H9 (cell line): ENCODE measurements at regions not wholly inside any gene's neighbourhood (a gene's known extent, or its start where the extent isn't known, plus 50 kb on each side); places are given as distances from the start of the nearest gene placed in this dataset.

ENCODE experiments used
- DNase-seq: peaks from one replicate; pipeline ENCODE4 v3.0.0-alpha.2; 2017
- H2AFZ ChIP-seq: one replicate; pipeline ENCODE4 v1.6.1; 2013; ENCODE audit warnings: mild to moderate bottlenecking, low read length, control low read depth, moderate library complexity
- H2AK5ac ChIP-seq: 2 replicates; pipeline ENCODE4 v1.6.1; 2013; ENCODE audit warnings: low read length, control low read depth, mixed read lengths; ENCODE audit not compliant: insufficient read length
- H2BK120ac ChIP-seq: one replicate; pipeline ENCODE4 v1.6.1; 2013; ENCODE audit warnings: low read depth, mild to moderate bottlenecking, low read length, control low read depth, inconsistent platforms; ENCODE audit not compliant: poor library complexity, severe bottlenecking
- H2BK12ac ChIP-seq: 2 replicates; pipeline ENCODE4 v1.6.1; 2013; ENCODE audit warnings: low read length, control low read depth, mixed read lengths, low read depth; ENCODE audit not compliant: insufficient read length
- H2BK15ac ChIP-seq: 2 replicates; pipeline ENCODE4 v1.6.1; 2013; ENCODE audit warnings: low read depth, low read length, control low read depth
- H2BK20ac ChIP-seq: one replicate; pipeline ENCODE4 v1.6.1; 2013; ENCODE audit warnings: low read depth, mild to moderate bottlenecking, low read length, control low read depth, inconsistent platforms; ENCODE audit not compliant: poor library complexity, severe bottlenecking
- H2BK5ac ChIP-seq: 2 replicates; pipeline ENCODE4 v1.6.1; 2013; ENCODE audit warnings: low read length, control low read depth, mixed read lengths; ENCODE audit not compliant: insufficient read length
- H3K14ac ChIP-seq: 2 replicates; pipeline ENCODE4 v1.6.1; 2013; ENCODE audit warnings: low read length, control low read depth; ENCODE audit not compliant: insufficient read depth
- H3K18ac ChIP-seq: 2 replicates; pipeline ENCODE4 v1.6.1; 2013; ENCODE audit warnings: low read depth, mild to moderate bottlenecking, mixed read lengths, low read length, control low read depth; ENCODE audit not compliant: insufficient read length
- H3K23ac ChIP-seq: 2 replicates; pipeline ENCODE4 v1.6.1; 2013; ENCODE audit warnings: low read length, control low read depth, mixed read lengths, low read depth; ENCODE audit not compliant: insufficient read length
- H3K23me2 ChIP-seq: 2 replicates; pipeline ENCODE4 v1.6.1; 2013; ENCODE audit warnings: low read depth, mild to moderate bottlenecking, mixed read lengths, low read length, control low read depth; ENCODE audit not compliant: insufficient read length, poor library complexity, severe bottlenecking
- H3K27ac ChIP-seq: 2 replicates; pipeline ENCODE4 v1.5.1; 2013; ENCODE audit warnings: low read length, control low read depth, mixed read lengths, low read depth; ENCODE audit not compliant: insufficient read length
- H3K27me3 ChIP-seq: 2 replicates; pipeline ENCODE4 v1.6.1; 2013; ENCODE audit warnings: low read length, control low read depth, inconsistent platforms; ENCODE audit not compliant: insufficient read depth
- H3K4ac ChIP-seq: 2 replicates; pipeline ENCODE4 v1.6.1; 2013; ENCODE audit warnings: low read depth, mild to moderate bottlenecking, control low read depth, inconsistent platforms, low read length, moderate library complexity
- H3K4me1 ChIP-seq: 2 replicates; pipeline ENCODE4 v1.6.1; 2013; ENCODE audit warnings: low read length, control low read depth, inconsistent platforms; ENCODE audit not compliant: insufficient read depth
- H3K4me2 ChIP-seq: 2 replicates; pipeline ENCODE4 v1.6.1; 2013; ENCODE audit warnings: low read length, control low read depth, mixed read lengths; ENCODE audit not compliant: insufficient read length, insufficient read depth
- H3K56ac ChIP-seq: 2 replicates; pipeline ENCODE4 v1.6.1; 2013; ENCODE audit warnings: low read depth, mild to moderate bottlenecking, mixed read lengths, low read length, control low read depth; ENCODE audit not compliant: insufficient read length
- H3K79me1 ChIP-seq: 2 replicates; pipeline ENCODE4 v1.6.1; 2013; ENCODE audit warnings: low read depth, mild to moderate bottlenecking, moderate library complexity, low read length, control low read depth, inconsistent platforms; ENCODE audit not compliant: insufficient read depth, poor library complexity, severe bottlenecking
- H3K79me2 ChIP-seq: 2 replicates; pipeline ENCODE4 v1.6.1; 2013; ENCODE audit warnings: low read length, control low read depth, inconsistent platforms; ENCODE audit not compliant: insufficient read depth
- H3K9ac ChIP-seq: 2 replicates; pipeline ENCODE4 v1.6.1; 2013; ENCODE audit warnings: low read length, control low read depth, mixed read lengths; ENCODE audit not compliant: insufficient read length; ENCODE audit errors: extremely low read depth
- H3K9me3 ChIP-seq: one replicate; pipeline ENCODE4 v1.6.1; 2013; ENCODE audit warnings: low read depth, low read length, inconsistent platforms; ENCODE audit not compliant: control insufficient read depth
- H3T11ph ChIP-seq: one replicate; pipeline ENCODE4 v1.6.1; 2013; ENCODE audit warnings: mild to moderate bottlenecking, low read length, control low read depth, inconsistent platforms
- H4K20me1 ChIP-seq: one replicate; pipeline ENCODE4 v1.6.1; 2013; ENCODE audit not compliant: control insufficient read depth, insufficient read length, insufficient read depth
- H4K5ac ChIP-seq: 2 replicates; pipeline ENCODE4 v1.6.1; 2013; ENCODE audit warnings: low read depth, mild to moderate bottlenecking, mixed read lengths, low read length, control low read depth; ENCODE audit not compliant: insufficient read length
- H4K8ac ChIP-seq: replicated peaks from 2 replicates; pipeline ENCODE4 v1.6.1; 2013; ENCODE audit warnings: low read length, control low read depth, mixed read lengths, low read depth; ENCODE audit not compliant: insufficient read length
- H4K91ac ChIP-seq: 2 replicates; pipeline ENCODE4 v1.6.1; 2013; ENCODE audit warnings: low read depth, mild to moderate bottlenecking, moderate library complexity, mixed read lengths, low read length, control low read depth; ENCODE audit not compliant: insufficient read length
- H3K27ac Mint-ChIP-seq, 3 experiments: 2 replicates in 2 of 3; 3 replicates in 1 of 3; pipeline ENCODE4 v1.8.0; 2020 to 2021; ENCODE audit warnings: mixed read lengths in 3 of 3, mild to moderate bottlenecking in 1 of 3, moderate library complexity in 1 of 3
- H3K27me3 Mint-ChIP-seq: 2 replicates; pipeline ENCODE4 v1.8.0; 2021; ENCODE audit warnings: low read depth, mild to moderate bottlenecking, moderate library complexity, mixed read lengths
- H3K36me3 Mint-ChIP-seq, 3 experiments: 2 replicates in 2 of 3; 3 replicates in 1 of 3; pipeline ENCODE4 v1.8.0; 2020 to 2021; ENCODE audit warnings: low read depth in 3 of 3, mixed read lengths in 3 of 3; ENCODE audit not compliant: insufficient read depth in 1 of 3
- H3K4me1 Mint-ChIP-seq, 2 experiments: 2 replicates each; pipeline ENCODE4 v1.8.0; 2020; ENCODE audit warnings: mixed read lengths in 2 of 2
- H3K4me3 Mint-ChIP-seq, 2 experiments: 2 replicates in 1 of 2; 3 replicates in 1 of 2; pipeline ENCODE4 v1.8.0; 2020 to 2021; ENCODE audit warnings: mild to moderate bottlenecking in 2 of 2, mixed read lengths in 2 of 2, moderate library complexity in 1 of 2
- H3K9me3 Mint-ChIP-seq, 2 experiments: 2 replicates in 1 of 2; 3 replicates in 1 of 2; pipeline ENCODE4 v1.8.0; 2020; ENCODE audit warnings: mild to moderate bottlenecking in 2 of 2, mixed read lengths in 2 of 2, moderate library complexity in 1 of 2
- WGBS: extraction: QIAGEN DNeasy Blood & Tissue Kit; methylation state at CpG from one replicate; pipeline ENCODE4 v1.1.7; 2013; ENCODE audit warnings: missing lambda C conversion rate, low lambda C conversion rate, mixed read lengths; ENCODE audit not compliant: insufficient read length; ENCODE audit errors: extremely low coverage; 5-methylcytosine and 5-hydroxymethylcytosine counted together
- TF ChIP-seq, protein P1 (sequence below): fragments of 200-600 bp; sonication (generic); conservative IDR thresholded peaks from 3 replicates; pipeline ENCODE4 v1.8.0; 2021; ENCODE audit warnings: antibody characterized with exemption, mild to moderate bottlenecking

DNA sequence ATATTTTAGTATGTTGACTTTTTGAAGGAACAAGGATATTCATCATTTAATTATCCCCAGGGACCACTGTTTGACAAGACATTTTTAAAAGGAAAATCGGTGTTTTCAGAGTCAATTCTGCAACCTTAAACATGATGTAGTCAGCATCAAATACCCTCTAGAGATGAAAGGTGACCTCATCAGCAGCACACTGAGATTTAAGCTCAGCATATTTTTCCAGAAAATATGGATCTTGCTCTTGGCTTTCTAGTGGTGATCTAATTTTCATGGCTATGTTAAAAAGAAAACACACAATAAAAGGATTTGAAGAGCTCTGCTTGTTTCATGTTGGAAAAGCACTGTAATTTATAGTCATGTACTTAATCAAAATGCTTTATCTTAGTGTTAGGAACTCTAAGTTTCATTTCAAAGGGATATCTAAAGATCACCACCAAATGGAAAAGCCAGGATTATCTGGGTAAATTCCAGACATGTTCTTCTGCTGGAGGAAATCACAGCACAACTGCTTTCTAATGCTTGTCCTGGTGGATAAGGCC lies 487.2 kb downstream of the ENC1 start:
- no peak overlapping the region for H2BK12ac ChIP-seq

More for the DNA sequence above, 487.2 kb downstream of the ENC1 start:
- Histone ChIP-seq H3K23ac (no peak overlapping the region), H2AK5ac (no peak overlapping the region), H3K9me3 (no peaks in the 10 kb centered on the region), H2AFZ (no peak overlapping the region), H4K91ac (no peak overlapping the region), H3K79me1 (no peaks in the 10 kb centered on the region), H3K27ac (no peak overlapping the region), H2BK120ac (no peak overlapping the region), H3K4me2 (no peak overlapping the region), H2BK20ac (no peak overlapping the region), H3K79me2 (no peaks in the 10 kb centered on the region), H3K18ac (no peak overlapping the region), H2BK15ac (no peak overlapping the region), H2BK5ac (no peak overlapping the region), H3K4me1 (no peaks in the 10 kb centered on the region; the same call in 1 of the 2 replicates), H3K23me2 (no peaks in the 10 kb centered on the region), H4K20me1 (no peaks in the 10 kb centered on the region), H3K9ac (no peak overlapping the region), H4K5ac (no peak overlapping the region), H3K56ac (no peak overlapping the region), H3K14ac (no peak overlapping the region), H4K8ac (no peak overlapping the region), H3K4ac (no peak overlapping the region), H3K27me3 (no peaks in the 10 kb centered on the region), H3T11ph (no peak overlapping the region)
- no peak overlapping the region for H3K27ac Mint-ChIP-seq
- H3K27me3 Mint-ChIP-seq, result no peaks in the 10 kb centered on the region; the same call in 1 of the 2 replicates
- WGBS, result no CpG with 5 or more reads among the region's 1 CpG
- TF ChIP-seq, protein P1, sequence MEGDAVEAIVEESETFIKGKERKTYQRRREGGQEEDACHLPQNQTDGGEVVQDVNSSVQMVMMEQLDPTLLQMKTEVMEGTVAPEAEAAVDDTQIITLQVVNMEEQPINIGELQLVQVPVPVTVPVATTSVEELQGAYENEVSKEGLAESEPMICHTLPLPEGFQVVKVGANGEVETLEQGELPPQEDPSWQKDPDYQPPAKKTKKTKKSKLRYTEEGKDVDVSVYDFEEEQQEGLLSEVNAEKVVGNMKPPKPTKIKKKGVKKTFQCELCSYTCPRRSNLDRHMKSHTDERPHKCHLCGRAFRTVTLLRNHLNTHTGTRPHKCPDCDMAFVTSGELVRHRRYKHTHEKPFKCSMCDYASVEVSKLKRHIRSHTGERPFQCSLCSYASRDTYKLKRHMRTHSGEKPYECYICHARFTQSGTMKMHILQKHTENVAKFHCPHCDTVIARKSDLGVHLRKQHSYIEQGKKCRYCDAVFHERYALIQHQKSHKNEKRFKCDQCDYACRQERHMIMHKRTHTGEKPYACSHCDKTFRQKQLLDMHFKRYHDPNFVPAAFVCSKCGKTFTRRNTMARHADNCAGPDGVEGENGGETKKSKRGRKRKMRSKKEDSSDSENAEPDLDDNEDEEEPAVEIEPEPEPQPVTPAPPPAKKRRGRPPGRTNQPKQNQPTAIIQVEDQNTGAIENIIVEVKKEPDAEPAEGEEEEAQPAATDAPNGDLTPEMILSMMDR, result no peak
- peaks cover 3% of the 10 kb centered on the region in 2 experiments; a peak in 1 of 4 replicates for H3K4me1 Mint-ChIP-seq
- H3K9me3 Mint-ChIP-seq, result no peaks in the 10 kb centered on the region
- DNase-seq, result no peak
- H3K4me3 Mint-ChIP-seq, result no peak overlapping the region
- no peaks in the 10 kb centered on the region for H3K36me3 Mint-ChIP-seq
